HepG2 (cell line): ENCODE measurements at regions not wholly inside any gene's neighbourhood (a gene's known extent, or its start where the extent isn't known, plus 50 kb on each side); places are given as distances from the start of the nearest gene placed in this dataset.
A peak's percentile ranks its signal among the peaks of the same experiment; 100 is the strongest.

Experiments
- DNMT1 ChIP-seq: sonication (generic); formaldehyde crosslinking; IDR thresholded peaks from 2 replicates; pipeline ENCODE4 v1.5.1; 2020; ENCODE audit warnings: mild to moderate bottlenecking, missing genetic modification reagents
- HIVEP1 ChIP-seq: sonication (generic); formaldehyde crosslinking; IDR thresholded peaks from 2 replicates; pipeline ENCODE4 v1.4.0; 2020; ENCODE audit warnings: mild to moderate bottlenecking, missing genetic modification reagents
- HOXA9 ChIP-seq: sonication (generic); formaldehyde crosslinking; IDR thresholded peaks from 2 replicates; pipeline ENCODE4 v1.8.1; 2022; ENCODE audit warnings: missing genetic modification reagents, mild to moderate bottlenecking, moderate library complexity, borderline replicate concordance
- MED13 ChIP-seq: sonication (generic); formaldehyde crosslinking; IDR thresholded peaks from 2 replicates; pipeline ENCODE4 v1.5.0; 2020; ENCODE audit warnings: missing genetic modification reagents
- NCOA2 ChIP-seq: sonication (generic); formaldehyde crosslinking; IDR thresholded peaks from 2 replicates; pipeline ENCODE4 v1.8.0; 2022; ENCODE audit warnings: inconsistent platforms
- REPIN1 ChIP-seq: sonication (generic); formaldehyde crosslinking; IDR thresholded peaks from 2 replicates; pipeline ENCODE4 v1.8.0; 2022; ENCODE audit warnings: missing genetic modification reagents, low read depth, mild to moderate bottlenecking, borderline replicate concordance
- SNRNP70 ChIP-seq: fragments of 200-400 bp; formaldehyde crosslinking; IDR thresholded peaks from 2 replicates; pipeline ENCODE4 v1.6.1; 2017; ENCODE audit warnings: mild to moderate bottlenecking, low read depth, low read length, moderate library complexity
- SP1 ChIP-seq, 2 experiments: fragments of 450-650 bp in 1 of 2; sonication (generic) in 1 of 2; formaldehyde crosslinking in 1 of 2; IDR thresholded peaks; 2 replicates each; pipeline versions ENCODE4 v1.4.0 to v1.6.1; 2016 to 2020; ENCODE audit warnings: missing genetic modification reagents in 1 of 2
- SP2 ChIP-seq: sonication (generic); formaldehyde crosslinking; IDR thresholded peaks from 2 replicates; pipeline ENCODE4 v1.5.1; 2020; ENCODE audit warnings: mild to moderate bottlenecking, missing genetic modification reagents
- YEATS4 ChIP-seq: sonication (generic); formaldehyde crosslinking; IDR thresholded peaks from 2 replicates; pipeline ENCODE4 v1.4.0; 2020; ENCODE audit warnings: missing genetic modification reagents, borderline replicate concordance
- ZNF782 ChIP-seq: sonication (generic); formaldehyde crosslinking; IDR thresholded peaks from 2 replicates; pipeline ENCODE4 v1.4.0; 2020; ENCODE audit warnings: missing genetic modification reagents, mild to moderate bottlenecking, borderline replicate concordance
- TF ChIP-seq, protein P1 (sequence below): sonication (generic); formaldehyde crosslinking; IDR thresholded peaks from 2 replicates; pipeline ENCODE4 v1.5.1; 2020; ENCODE audit warnings: missing genetic modification reagents, mild to moderate bottlenecking, borderline replicate concordance
- TF ChIP-seq, protein P2 (sequence below): sonication (generic); formaldehyde crosslinking; IDR thresholded peaks from 2 replicates; pipeline ENCODE4 v1.4.0; 2020; ENCODE audit warnings: mild to moderate bottlenecking, missing genetic modification reagents
- TF ChIP-seq, protein P3 (sequence below): sonication (generic); formaldehyde crosslinking; IDR thresholded peaks from 2 replicates; pipeline ENCODE4 v1.9.0; 2022; ENCODE audit warnings: missing genetic modification reagents, mild to moderate bottlenecking, borderline replicate concordance
- TF ChIP-seq, protein P4 (sequence below): sonication (generic); formaldehyde crosslinking; IDR thresholded peaks from 2 replicates; pipeline ENCODE4 v1.4.0; 2020; ENCODE audit warnings: mild to moderate bottlenecking, missing genetic modification reagents
- TF ChIP-seq, protein P5 (sequence below): sonication (generic); formaldehyde crosslinking; IDR thresholded peaks from 2 replicates; pipeline ENCODE4 v1.4.0; 2020; ENCODE audit warnings: missing genetic modification reagents

DNA sequence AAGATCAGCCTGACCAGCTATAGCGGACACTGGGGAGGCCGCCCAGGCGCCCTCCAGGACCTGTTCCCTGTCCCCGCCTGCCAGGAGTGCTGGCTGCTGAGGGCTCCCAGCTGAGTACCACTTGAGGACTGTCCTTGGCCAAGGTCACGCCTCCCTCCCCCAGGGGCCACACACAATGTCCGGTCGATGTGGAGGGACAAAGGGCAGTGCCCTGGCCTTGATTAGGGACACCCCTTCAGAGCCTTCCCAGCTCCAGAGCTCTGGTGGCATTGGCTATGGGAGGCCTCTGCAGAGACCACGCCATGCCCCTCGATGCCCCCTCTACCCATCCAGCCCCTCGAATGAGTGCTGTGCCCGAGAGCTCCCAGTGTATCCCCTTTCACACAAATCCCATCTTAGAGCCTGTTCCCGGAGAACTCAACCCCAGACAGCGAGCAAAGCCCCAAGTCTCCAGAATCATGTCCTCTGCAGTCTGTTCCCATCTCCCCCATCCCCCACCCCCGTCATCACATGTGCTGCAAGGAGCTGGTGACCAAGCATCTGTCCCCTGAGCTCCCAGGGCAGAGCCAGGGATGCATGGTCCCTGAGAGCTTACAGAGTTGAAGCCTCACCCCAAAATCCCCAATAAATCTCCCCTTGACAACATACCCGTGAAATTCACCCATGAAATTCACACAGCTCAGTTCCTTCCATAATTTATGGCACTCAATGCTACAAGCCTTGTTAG lies 158.9 kb downstream of the NUP210 start (continued):
- TF ChIP-seq, protein P1, sequence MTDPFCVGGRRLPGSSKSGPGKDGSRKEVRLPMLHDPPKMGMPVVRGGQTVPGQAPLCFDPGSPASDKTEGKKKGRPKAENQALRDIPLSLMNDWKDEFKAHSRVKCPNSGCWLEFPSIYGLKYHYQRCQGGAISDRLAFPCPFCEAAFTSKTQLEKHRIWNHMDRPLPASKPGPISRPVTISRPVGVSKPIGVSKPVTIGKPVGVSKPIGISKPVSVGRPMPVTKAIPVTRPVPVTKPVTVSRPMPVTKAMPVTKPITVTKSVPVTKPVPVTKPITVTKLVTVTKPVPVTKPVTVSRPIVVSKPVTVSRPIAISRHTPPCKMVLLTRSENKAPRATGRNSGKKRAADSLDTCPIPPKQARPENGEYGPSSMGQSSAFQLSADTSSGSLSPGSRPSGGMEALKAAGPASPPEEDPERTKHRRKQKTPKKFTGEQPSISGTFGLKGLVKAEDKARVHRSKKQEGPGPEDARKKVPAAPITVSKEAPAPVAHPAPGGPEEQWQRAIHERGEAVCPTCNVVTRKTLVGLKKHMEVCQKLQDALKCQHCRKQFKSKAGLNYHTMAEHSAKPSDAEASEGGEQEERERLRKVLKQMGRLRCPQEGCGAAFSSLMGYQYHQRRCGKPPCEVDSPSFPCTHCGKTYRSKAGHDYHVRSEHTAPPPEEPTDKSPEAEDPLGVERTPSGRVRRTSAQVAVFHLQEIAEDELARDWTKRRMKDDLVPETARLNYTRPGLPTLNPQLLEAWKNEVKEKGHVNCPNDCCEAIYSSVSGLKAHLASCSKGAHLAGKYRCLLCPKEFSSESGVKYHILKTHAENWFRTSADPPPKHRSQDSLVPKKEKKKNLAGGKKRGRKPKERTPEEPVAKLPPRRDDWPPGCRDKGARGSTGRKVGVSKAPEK: no peak
- TF ChIP-seq MED13 (CRISPR knock-in tag): no peak
- TF ChIP-seq, protein P2, sequence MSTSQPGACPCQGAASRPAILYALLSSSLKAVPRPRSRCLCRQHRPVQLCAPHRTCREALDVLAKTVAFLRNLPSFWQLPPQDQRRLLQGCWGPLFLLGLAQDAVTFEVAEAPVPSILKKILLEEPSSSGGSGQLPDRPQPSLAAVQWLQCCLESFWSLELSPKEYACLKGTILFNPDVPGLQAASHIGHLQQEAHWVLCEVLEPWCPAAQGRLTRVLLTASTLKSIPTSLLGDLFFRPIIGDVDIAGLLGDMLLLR (CRISPR knock-in tag): no peak
- TF ChIP-seq, protein P3, sequence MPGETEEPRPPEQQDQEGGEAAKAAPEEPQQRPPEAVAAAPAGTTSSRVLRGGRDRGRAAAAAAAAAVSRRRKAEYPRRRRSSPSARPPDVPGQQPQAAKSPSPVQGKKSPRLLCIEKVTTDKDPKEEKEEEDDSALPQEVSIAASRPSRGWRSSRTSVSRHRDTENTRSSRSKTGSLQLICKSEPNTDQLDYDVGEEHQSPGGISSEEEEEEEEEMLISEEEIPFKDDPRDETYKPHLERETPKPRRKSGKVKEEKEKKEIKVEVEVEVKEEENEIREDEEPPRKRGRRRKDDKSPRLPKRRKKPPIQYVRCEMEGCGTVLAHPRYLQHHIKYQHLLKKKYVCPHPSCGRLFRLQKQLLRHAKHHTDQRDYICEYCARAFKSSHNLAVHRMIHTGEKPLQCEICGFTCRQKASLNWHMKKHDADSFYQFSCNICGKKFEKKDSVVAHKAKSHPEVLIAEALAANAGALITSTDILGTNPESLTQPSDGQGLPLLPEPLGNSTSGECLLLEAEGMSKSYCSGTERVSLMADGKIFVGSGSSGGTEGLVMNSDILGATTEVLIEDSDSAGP (CRISPR knock-in tag): peak; percentile 71
- TF ChIP-seq YEATS4 (CRISPR knock-in tag): 0 out of 2 replicates have a peak, but pooled peaks have one; percentile 30
- peak; percentile 80; the same call in 1 of the 2 replicates for TF ChIP-seq REPIN1
- TF ChIP-seq ZNF782 (CRISPR knock-in tag): peak; percentile 60; the same call in 1 of the 2 replicates
- peak; percentile 71; the same call in 1 of the 2 replicates for TF ChIP-seq NCOA2 (CRISPR knock-in tag)
- TF ChIP-seq SP2 (CRISPR knock-in tag): no peak
- TF ChIP-seq, protein P4, sequence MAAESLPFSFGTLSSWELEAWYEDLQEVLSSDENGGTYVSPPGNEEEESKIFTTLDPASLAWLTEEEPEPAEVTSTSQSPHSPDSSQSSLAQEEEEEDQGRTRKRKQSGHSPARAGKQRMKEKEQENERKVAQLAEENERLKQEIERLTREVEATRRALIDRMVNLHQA (CRISPR knock-in tag): no peak
- no peak for TF ChIP-seq DNMT1 (CRISPR knock-in tag)
- no peak for TF ChIP-seq SNRNP70
- no peak for TF ChIP-seq SP1 (IDR thresholded peaks at IDR 0.05)
- no peak for TF ChIP-seq SP1 (CRISPR knock-in tag; IDR thresholded peaks at IDR 0.05)
- TF ChIP-seq, protein P5, sequence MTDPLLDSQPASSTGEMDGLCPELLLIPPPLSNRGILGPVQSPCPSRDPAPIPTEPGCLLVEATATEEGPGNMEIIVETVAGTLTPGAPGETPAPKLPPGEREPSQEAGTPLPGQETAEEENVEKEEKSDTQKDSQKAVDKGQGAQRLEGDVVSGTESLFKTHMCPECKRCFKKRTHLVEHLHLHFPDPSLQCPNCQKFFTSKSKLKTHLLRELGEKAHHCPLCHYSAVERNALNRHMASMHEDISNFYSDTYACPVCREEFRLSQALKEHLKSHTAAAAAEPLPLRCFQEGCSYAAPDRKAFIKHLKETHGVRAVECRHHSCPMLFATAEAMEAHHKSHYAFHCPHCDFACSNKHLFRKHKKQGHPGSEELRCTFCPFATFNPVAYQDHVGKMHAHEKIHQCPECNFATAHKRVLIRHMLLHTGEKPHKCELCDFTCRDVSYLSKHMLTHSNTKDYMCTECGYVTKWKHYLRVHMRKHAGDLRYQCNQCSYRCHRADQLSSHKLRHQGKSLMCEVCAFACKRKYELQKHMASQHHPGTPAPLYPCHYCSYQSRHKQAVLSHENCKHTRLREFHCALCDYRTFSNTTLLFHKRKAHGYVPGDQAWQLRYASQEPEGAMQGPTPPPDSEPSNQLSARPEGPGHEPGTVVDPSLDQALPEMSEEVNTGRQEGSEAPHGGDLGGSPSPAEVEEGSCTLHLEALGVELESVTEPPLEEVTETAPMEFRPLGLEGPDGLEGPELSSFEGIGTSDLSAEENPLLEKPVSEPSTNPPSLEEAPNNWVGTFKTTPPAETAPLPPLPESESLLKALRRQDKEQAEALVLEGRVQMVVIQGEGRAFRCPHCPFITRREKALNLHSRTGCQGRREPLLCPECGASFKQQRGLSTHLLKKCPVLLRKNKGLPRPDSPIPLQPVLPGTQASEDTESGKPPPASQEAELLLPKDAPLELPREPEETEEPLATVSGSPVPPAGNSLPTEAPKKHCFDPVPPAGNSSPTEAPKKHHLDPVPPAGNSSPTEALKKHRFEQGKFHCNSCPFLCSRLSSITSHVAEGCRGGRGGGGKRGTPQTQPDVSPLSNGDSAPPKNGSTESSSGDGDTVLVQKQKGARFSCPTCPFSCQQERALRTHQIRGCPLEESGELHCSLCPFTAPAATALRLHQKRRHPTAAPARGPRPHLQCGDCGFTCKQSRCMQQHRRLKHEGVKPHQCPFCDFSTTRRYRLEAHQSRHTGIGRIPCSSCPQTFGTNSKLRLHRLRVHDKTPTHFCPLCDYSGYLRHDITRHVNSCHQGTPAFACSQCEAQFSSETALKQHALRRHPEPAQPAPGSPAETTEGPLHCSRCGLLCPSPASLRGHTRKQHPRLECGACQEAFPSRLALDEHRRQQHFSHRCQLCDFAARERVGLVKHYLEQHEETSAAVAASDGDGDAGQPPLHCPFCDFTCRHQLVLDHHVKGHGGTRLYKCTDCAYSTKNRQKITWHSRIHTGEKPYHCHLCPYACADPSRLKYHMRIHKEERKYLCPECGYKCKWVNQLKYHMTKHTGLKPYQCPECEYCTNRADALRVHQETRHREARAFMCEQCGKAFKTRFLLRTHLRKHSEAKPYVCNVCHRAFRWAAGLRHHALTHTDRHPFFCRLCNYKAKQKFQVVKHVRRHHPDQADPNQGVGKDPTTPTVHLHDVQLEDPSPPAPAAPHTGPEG (CRISPR knock-in tag): no peak
- no peak for TF ChIP-seq HOXA9 (CRISPR knock-in tag)
- peak; percentile 63; the same call in 1 of the 2 replicates for TF ChIP-seq HIVEP1 (CRISPR knock-in tag)
